GM18951 (cell line): ENCODE measurements at regions not wholly inside any gene's neighbourhood (a gene's known extent, or its start where the extent isn't known, plus 50 kb on each side); places are given as distances from the start of the nearest gene placed in this dataset.

Experiments
- POLR2A ChIP-seq: IDR thresholded peaks from 4 replicates; pipeline ENCODE4 v1.6.1; 2011; ENCODE audit warnings: mild to moderate bottlenecking; ENCODE audit not compliant: insufficient read length, insufficient read depth; ENCODE audit errors: extremely low read depth
- in situ Hi-C: fragments of 300-500 bp; cut with MboI; formaldehyde crosslinking; loops from one replicate; pipeline ENCODE4 v1.12.0; 2022; ENCODE audit warnings: low sequenced_read_pairs, mixed read lengths, inconsistent platforms; ENCODE audit not compliant: unreplicated experiment

GRCh38 chr13:85533911-85534310, 265.3 kb downstream of the SLITRK6 start:
- in situ Hi-C loops: no loop called here
- TF ChIP-seq POLR2A: no peak

- in situ Hi-C loops: no loop called here
- TF ChIP-seq POLR2A: no peak
Observed at GRCh38 chr13:85529218-85529594, 270.0 kb downstream of the SLITRK6 start.

GRCh38 chr13:85528491-85529217, 270.6 kb downstream of the SLITRK6 start:
- TF ChIP-seq POLR2A: no peak
- in situ Hi-C loops: no loop called here

- in situ Hi-C loops: no loop called here
Observed at GRCh38 chr13:85527316-85527715, 271.9 kb downstream of the SLITRK6 start.

GRCh38 chr13:85525411-85525810, 273.8 kb downstream of the SLITRK6 start:
- in situ Hi-C loops: no loop called here
- no peak for TF ChIP-seq POLR2A

More at GRCh38 chr13:85527316-85527715, 271.9 kb downstream of the SLITRK6 start:
- no peak for TF ChIP-seq POLR2A

GRCh38 chr13:85521657-85522056, 277.6 kb downstream of the SLITRK6 start:
- in situ Hi-C loops: no loop called here
- no peak for TF ChIP-seq POLR2A

- no peak for TF ChIP-seq POLR2A
- in situ Hi-C loops: no loop called here
Observed at GRCh38 chr13:85520445-85520844, 278.8 kb downstream of the SLITRK6 start.

GRCh38 chr13:85519363-85519762, 279.9 kb downstream of the SLITRK6 start:
- no peak for TF ChIP-seq POLR2A
- in situ Hi-C loops: no loop called here

- no peak for TF ChIP-seq POLR2A
- in situ Hi-C loops: no loop called here
Observed at GRCh38 chr13:85512421-85512820, 286.8 kb downstream of the SLITRK6 start.

GRCh38 chr13:85509512-85509911, 289.7 kb downstream of the SLITRK6 start:
- no peak for TF ChIP-seq POLR2A
- in situ Hi-C loops: no loop called here

- TF ChIP-seq POLR2A: no peak
- in situ Hi-C loops: no loop called here
Observed at GRCh38 chr13:85508683-85509329, 290.4 kb downstream of the SLITRK6 start.

GRCh38 chr13:85503797-85504196, 295.4 kb downstream of the SLITRK6 start:
- TF ChIP-seq POLR2A: no peak
- in situ Hi-C loops: no loop called here

GRCh38 chr13:85501616-85502015, 297.6 kb downstream of the SLITRK6 start:
- in situ Hi-C loops: no loop called here
- no peak for TF ChIP-seq POLR2A

GRCh38 chr13:85500696-85501256, 298.4 kb downstream of the SLITRK6 start:
- in situ Hi-C loops: no loop called here
- TF ChIP-seq POLR2A: no peak
